PC-3 (cell line): ENCODE measurements at regions not wholly inside any gene's neighbourhood (a gene's known extent, or its start where the extent isn't known, plus 50 kb on each side); places are given as distances from the start of the nearest gene placed in this dataset.

Source experiments
- ATAC-seq: fragments of 200-7000 bp; cut with Tn5 transposase; 2 replicates; pipeline ENCODE4 v1.9.1; 2020; ENCODE audit warnings: mild to moderate bottlenecking, moderate library complexity
- BruUV-seq: library from RNA; stranded (reverse); fragments of 400-500 nt; replicated peaks from 2 replicates; lab custom pipeline; 2021; lab: Mats Ljungman, UMichigan
- CTCF ChIA-PET: fragments of 300-600 bp; sonication (Branson Sonifier 250); formaldehyde crosslinking; loops from one replicate; lab custom pipeline; 2022; ENCODE audit warnings: antibody characterized with exemption; lab: Charles Lee
- POLR2A ChIA-PET: fragments of 300-600 bp; sonication (Branson Sonifier 250); formaldehyde crosslinking; loops from one replicate; lab custom pipeline; 2022; ENCODE audit warnings: antibody characterized with exemption; ENCODE audit not compliant: unreplicated experiment; lab: Charles Lee
- DNase-seq: peaks from one replicate; pipeline ENCODE4 v3.0.0-alpha.2; 2015
- H2AFZ ChIP-seq: fragments of 300-600 bp; sonication (generic); 2 replicates; pipeline ENCODE4 v1.6.0; 2016; ENCODE audit warnings: antibody characterized with exemption, low read length
- H3F3A ChIP-seq: fragments of 300-600 bp; sonication (generic); one replicate; pipeline ENCODE4 v1.6.0; 2017; ENCODE audit warnings: antibody characterized with exemption, low read length, control low read depth, mild to moderate bottlenecking; ENCODE audit not compliant: unreplicated experiment
- H3K27ac ChIP-seq: fragments of 300-600 bp; sonication (generic); 2 replicates; pipeline ENCODE4 v1.5.1; 2016; ENCODE audit warnings: mild to moderate bottlenecking, low read length
- H3K27me3 ChIP-seq: fragments of 300-600 bp; sonication (generic); 2 replicates; pipeline ENCODE4 v1.6.1; 2016; ENCODE audit warnings: low read length, mixed read lengths
- H3K36me3 ChIP-seq: fragments of 300-600 bp; sonication (generic); 2 replicates; pipeline ENCODE4 v1.6.1; 2016; ENCODE audit warnings: low read depth, mixed run types, low read length, mixed read lengths
- H3K4me1 ChIP-seq: fragments of 300-600 bp; sonication (generic); 2 replicates; pipeline ENCODE4 v1.5.1; 2016; ENCODE audit warnings: low read length; ENCODE audit not compliant: insufficient read depth
- H3K4me2 ChIP-seq: fragments of 300-600 bp; sonication (generic); 2 replicates; pipeline ENCODE4 v1.6.0; 2016; ENCODE audit warnings: low read length
- H3K4me3 ChIP-seq: fragments of 300-600 bp; sonication (generic); 2 replicates; pipeline ENCODE4 v1.5.1; 2016; ENCODE audit warnings: mild to moderate bottlenecking, low read length, mixed read lengths
- H3K79me2 ChIP-seq: fragments of 300-600 bp; sonication (generic); 2 replicates; pipeline ENCODE4 v1.6.1; 2017; ENCODE audit warnings: low read length, mixed read lengths
- H3K9ac ChIP-seq: fragments of 300-600 bp; sonication (generic); 2 replicates; pipeline ENCODE4 v1.6.0; 2016; ENCODE audit warnings: mild to moderate bottlenecking, low read length
- H3K9me2 ChIP-seq: fragments of 300-600 bp; sonication (generic); replicated peaks from 2 replicates; pipeline ENCODE4 v1.6.1; 2016; ENCODE audit warnings: mixed run types, low read length, mixed read lengths
- H3K9me3 ChIP-seq: fragments of 300-600 bp; sonication (generic); 2 replicates; pipeline ENCODE4 v1.6.1; 2016; ENCODE audit warnings: low read length, mixed read lengths
- H4K20me1 ChIP-seq: fragments of 300-600 bp; sonication (generic); 2 replicates; pipeline ENCODE4 v1.6.1; 2016; ENCODE audit warnings: low read length, mixed read lengths
- EZH2 ChIP-seq: fragments of 300-600 bp; sonication (generic); IDR thresholded peaks from one replicate; pipeline ENCODE4 v1.6.1; 2017; ENCODE audit warnings: antibody characterized with exemption, mild to moderate bottlenecking, low read length; ENCODE audit not compliant: unreplicated experiment
- EZH2phosphoT487 ChIP-seq: fragments of 300-600 bp; sonication (generic); IDR thresholded peaks from 2 replicates; pipeline ENCODE4 v1.6.1; 2018; ENCODE audit warnings: mild to moderate bottlenecking, antibody characterized with exemption, low read length, borderline replicate concordance
- intact Hi-C: fragments of 100-400 bp; cut with micrococcal nuclease; formaldehyde crosslinking; loops from 2 replicates; pipeline ENCODE4 v1.9.0; 2023
- TF ChIP-seq, protein P1 (sequence below): fragments of 300-600 bp; sonication (generic); conservative IDR thresholded peaks from 2 replicates; pipeline ENCODE4 v1.5.1; 2017; ENCODE audit warnings: antibody characterized with exemption, low read depth, mild to moderate bottlenecking, low read length

GRCh38 chr1:192896376-192896775, 87.5 kb downstream of the RGS2 start:
- CTCF ChIA-PET, result no interaction called here
- intact Hi-C loops, result no loop called here
- H3K79me2 ChIP-seq, result no peaks in the 10 kb centered on the region

DNA sequence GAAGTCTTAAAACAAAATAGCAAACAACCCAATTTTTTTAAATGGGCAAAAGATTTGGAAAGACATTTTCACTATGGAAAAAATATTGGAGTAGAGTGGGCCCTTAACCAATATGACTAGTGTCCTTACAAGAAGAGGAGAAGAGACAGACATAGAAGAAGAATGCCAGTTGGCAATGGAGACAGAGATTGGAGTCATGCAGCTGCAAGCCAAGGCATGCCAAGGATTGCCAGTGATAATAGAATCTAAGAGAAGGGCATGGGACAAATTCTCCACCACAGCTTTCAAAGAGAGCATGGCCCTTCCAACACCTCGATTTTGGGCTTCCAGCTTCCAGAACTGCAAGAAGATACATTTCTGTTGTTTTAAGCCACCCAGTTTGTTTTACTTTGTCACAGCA, 92.7 kb downstream of the RGS2 start:
- TF ChIP-seq EZH2phosphoT487, result no peak
- no peak for TF ChIP-seq EZH2
- TF ChIP-seq, protein P1, sequence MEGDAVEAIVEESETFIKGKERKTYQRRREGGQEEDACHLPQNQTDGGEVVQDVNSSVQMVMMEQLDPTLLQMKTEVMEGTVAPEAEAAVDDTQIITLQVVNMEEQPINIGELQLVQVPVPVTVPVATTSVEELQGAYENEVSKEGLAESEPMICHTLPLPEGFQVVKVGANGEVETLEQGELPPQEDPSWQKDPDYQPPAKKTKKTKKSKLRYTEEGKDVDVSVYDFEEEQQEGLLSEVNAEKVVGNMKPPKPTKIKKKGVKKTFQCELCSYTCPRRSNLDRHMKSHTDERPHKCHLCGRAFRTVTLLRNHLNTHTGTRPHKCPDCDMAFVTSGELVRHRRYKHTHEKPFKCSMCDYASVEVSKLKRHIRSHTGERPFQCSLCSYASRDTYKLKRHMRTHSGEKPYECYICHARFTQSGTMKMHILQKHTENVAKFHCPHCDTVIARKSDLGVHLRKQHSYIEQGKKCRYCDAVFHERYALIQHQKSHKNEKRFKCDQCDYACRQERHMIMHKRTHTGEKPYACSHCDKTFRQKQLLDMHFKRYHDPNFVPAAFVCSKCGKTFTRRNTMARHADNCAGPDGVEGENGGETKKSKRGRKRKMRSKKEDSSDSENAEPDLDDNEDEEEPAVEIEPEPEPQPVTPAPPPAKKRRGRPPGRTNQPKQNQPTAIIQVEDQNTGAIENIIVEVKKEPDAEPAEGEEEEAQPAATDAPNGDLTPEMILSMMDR, result no peak
- Histone ChIP-seq H2AFZ (no peak overlapping the region), H3F3A (no peaks in the 10 kb centered on the region), H3K9ac (no peak overlapping the region), H4K20me1 (no peaks in the 10 kb centered on the region), H3K9me2 (no peaks in the 10 kb centered on the region), H3K27me3 (no peaks in the 10 kb centered on the region), H3K4me2 (no peak overlapping the region), H3K36me3 (no peaks in the 10 kb centered on the region), H3K4me1 (peaks cover 14% of the 10 kb centered on the region), H3K27ac (no peak overlapping the region), H3K4me3 (no peak overlapping the region), H3K79me2 (no peaks in the 10 kb centered on the region), H3K9me3 (no peaks in the 10 kb centered on the region)
- ChIA-PET POLR2A (no interaction called here), CTCF (no interaction called here)
- no TSS peak for BruUV-seq
- ATAC-seq (no peak), DNase-seq (no peak)
- intact Hi-C loops, result no loop called here

More at GRCh38 chr1:192896376-192896775, 87.5 kb downstream of the RGS2 start:
- no peak overlapping the region for H3K9ac ChIP-seq
- no peaks in the 10 kb centered on the region for H3K27me3 ChIP-seq
- no peaks in the 10 kb centered on the region for H3K4me1 ChIP-seq
- H3K4me2 ChIP-seq, result no peak overlapping the region
- BruUV-seq, result no TSS peak
- TF ChIP-seq, protein P1, result no peak
- TF ChIP-seq EZH2, result no peak
- TF ChIP-seq EZH2phosphoT487, result no peak
- no peaks in the 10 kb centered on the region for H3K36me3 ChIP-seq
- H3F3A ChIP-seq, result no peaks in the 10 kb centered on the region
- DNase-seq (no peak), ATAC-seq (no peak)
- POLR2A ChIA-PET, result no interaction called here
- H3K9me3 ChIP-seq, result no peaks in the 10 kb centered on the region
- no peak overlapping the region for H3K4me3 ChIP-seq
- H2AFZ ChIP-seq, result no peak overlapping the region
- H3K27ac ChIP-seq, result no peak overlapping the region
- no peaks in the 10 kb centered on the region for H3K9me2 ChIP-seq
- H4K20me1 ChIP-seq, result no peaks in the 10 kb centered on the region

- no peaks in the 10 kb centered on the region for H3K27me3 ChIP-seq
- no peak overlapping the region for H3K4me3 ChIP-seq
- no TSS peak for BruUV-seq
- DNase-seq (no peak), ATAC-seq (no peak)
- no peaks in the 10 kb centered on the region for H3K36me3 ChIP-seq
- H3K4me2 ChIP-seq, result no peak overlapping the region
- H3K9me2 ChIP-seq, result no peaks in the 10 kb centered on the region
- no peaks in the 10 kb centered on the region for H3K79me2 ChIP-seq
- H2AFZ ChIP-seq, result no peak overlapping the region
- no peak overlapping the region for H3K9ac ChIP-seq
- H3K4me1 ChIP-seq, result peaks cover 14% of the 10 kb centered on the region
- no peaks in the 10 kb centered on the region for H3K9me3 ChIP-seq
- TF ChIP-seq, protein P1, result no peak
- TF ChIP-seq EZH2phosphoT487 (no peak), EZH2 (no peak)
- intact Hi-C loops, result no loop called here
- H3F3A ChIP-seq, result no peaks in the 10 kb centered on the region
- CTCF ChIA-PET, result no interaction called here
- no peak overlapping the region for H3K27ac ChIP-seq
- POLR2A ChIA-PET, result no interaction called here
- no peaks in the 10 kb centered on the region for H4K20me1 ChIP-seq
Observed at GRCh38 chr1:192903142-192903541, 94.3 kb downstream of the RGS2 start.
